GM18507 (cell line): ENCODE measurements at regions not wholly inside any gene's neighbourhood (a gene's known extent, or its start where the extent isn't known, plus 50 kb on each side); places are given as distances from the start of the nearest gene placed in this dataset.

Source experiments
- DNase-seq: peaks from one replicate; pipeline ENCODE4 v3.0.0; 2011; ENCODE audit warnings: low read depth; ENCODE audit not compliant: insufficient read length; ENCODE audit errors: extremely low spot score
- FAIRE-seq: peaks from 2 replicates; lab custom pipeline; 2011; peaks lifted over from hg19 to GRCh38; lab: Jason Lieb, UNC

- FAIRE-seq (no peak), DNase-seq (no peak)
These were observed 380.3 kb upstream of the MAF start for GRCh38 chr16:79980650-79981521.

GRCh38 chr16:79977940-79978836 lies 377.7 kb upstream of the MAF start:
- no peak for DNase-seq
- no peak for FAIRE-seq

GRCh38 chr16:79973320-79973719 lies 372.8 kb upstream of the MAF start:
- no peak for DNase-seq
- FAIRE-seq = no peak

GRCh38 chr16:79972053-79972704 lies 371.6 kb upstream of the MAF start:
- DNase-seq = no peak
- no peak for FAIRE-seq

GRCh38 chr16:79971237-79971572 lies 370.7 kb upstream of the MAF start:
- FAIRE-seq (no peak), DNase-seq (no peak)

GRCh38 chr16:79970551-79971236 lies 370.2 kb upstream of the MAF start:
- FAIRE-seq = no peak
- DNase-seq = no peak

GRCh38 chr16:79970087-79970486 lies 369.6 kb upstream of the MAF start:
- DNase-seq (no peak), FAIRE-seq (no peak)

GRCh38 chr16:79969458-79969857 lies 368.9 kb upstream of the MAF start:
- FAIRE-seq (no peak), DNase-seq (no peak)

GRCh38 chr16:79966226-79966625 lies 365.7 kb upstream of the MAF start:
- FAIRE-seq (no peak), DNase-seq (no peak)

- DNase-seq (no peak), FAIRE-seq (no peak)
These were observed 365.2 kb upstream of the MAF start for GRCh38 chr16:79965718-79966117.

GRCh38 chr16:79964104-79964503 lies 363.6 kb upstream of the MAF start:
- FAIRE-seq (no peak), DNase-seq (no peak)

- FAIRE-seq (no peak), DNase-seq (no peak)
These were observed 362.4 kb upstream of the MAF start for GRCh38 chr16:79962962-79963361.

GRCh38 chr16:79959226-79959625 lies 358.7 kb upstream of the MAF start:
- no peak for FAIRE-seq
- DNase-seq = no peak

- DNase-seq (no peak), FAIRE-seq (no peak)
These were observed 354.6 kb upstream of the MAF start for GRCh38 chr16:79954921-79955705.

GRCh38 chr16:79950932-79951719 lies 350.6 kb upstream of the MAF start:
- FAIRE-seq (no peak), DNase-seq (no peak)

GRCh38 chr16:79949417-79949816 lies 348.9 kb upstream of the MAF start:
- DNase-seq (no peak), FAIRE-seq (no peak)

- DNase-seq (no peak), FAIRE-seq (no peak)
These were observed 347.2 kb upstream of the MAF start for GRCh38 chr16:79947771-79948170.

GRCh38 chr16:79946252-79946651 lies 345.7 kb upstream of the MAF start:
- FAIRE-seq (no peak), DNase-seq (no peak)
